Umbilical cord (tissue), 1 donor: ENCODE measurements at regions not wholly inside any gene's neighbourhood (a gene's known extent, or its start where the extent isn't known, plus 50 kb on each side); places are given as distances from the start of the nearest gene placed in this dataset.

Experiments
- DNase-seq: peaks from one replicate; pipeline ENCODE4 v3.0.0-alpha.2; 2015; ENCODE audit warnings: low spot score

GRCh38 chr5:148708854-148709253, 54.5 kb upstream of the HTR4 start:
- no peak for DNase-seq

GRCh38 chr5:148711961-148712360, 57.6 kb upstream of the HTR4 start:
- peak; percentile 46 for DNase-seq

- no peak for DNase-seq
These were observed 59.6 kb upstream of the HTR4 start for GRCh38 chr5:148713735-148714508.

GRCh38 chr5:148716716-148717115, 62.4 kb upstream of the HTR4 start:
- no peak for DNase-seq

- no peak for DNase-seq
These were observed 63.3 kb upstream of the HTR4 start for GRCh38 chr5:148717668-148718067.

GRCh38 chr5:148719605-148720004, 65.3 kb upstream of the HTR4 start:
- no peak for DNase-seq

- DNase-seq, result peak; percentile 25
These were observed 65.9 kb upstream of the HTR4 start for GRCh38 chr5:148720257-148720656.

GRCh38 chr5:148723143-148723542, 68.8 kb upstream of the HTR4 start:
- no peak for DNase-seq

- DNase-seq, result no peak
These were observed 71.3 kb upstream of the HTR4 start for GRCh38 chr5:148725675-148726074.

GRCh38 chr5:148729182-148729581, 74.9 kb upstream of the HTR4 start:
- DNase-seq, result no peak

GRCh38 chr5:148730270-148730669, 75.9 kb upstream of the HTR4 start:
- peak; percentile 23 for DNase-seq

- peak; percentile 92 for DNase-seq
These were observed 76.9 kb upstream of the HTR4 start for GRCh38 chr5:148730942-148731898.

GRCh38 chr5:148732692-148733091, 78.4 kb upstream of the HTR4 start:
- DNase-seq, result no peak

GRCh38 chr5:148733601-148734438, 79.5 kb upstream of the HTR4 start:
- peak; percentile 83 for DNase-seq

GRCh38 chr5:148734518-148734917, 80.2 kb upstream of the HTR4 start:
- no peak for DNase-seq

- no peak for DNase-seq
These were observed 81.0 kb upstream of the HTR4 start for GRCh38 chr5:148735301-148735835.

GRCh38 chr5:148739023-148739422, 84.7 kb upstream of the HTR4 start:
- DNase-seq, result no peak

GRCh38 chr5:148739524-148739923, 85.2 kb upstream of the HTR4 start:
- DNase-seq, result no peak

GRCh38 chr5:148740079-148740858, 85.9 kb upstream of the HTR4 start:
- no peak for DNase-seq

GRCh38 chr5:148740966-148741742, 85.3 kb upstream of the ADRB2 start:
- peak; percentile 71 for DNase-seq
